ENCODE measurements at regions not wholly inside any gene's neighbourhood (a gene's known extent, or its start where the extent isn't known, plus 50 kb on each side); places are given as distances from the start of the nearest gene placed in this dataset.
"Not testable (repeated sequence)": the region's sequence is repeated elsewhere in the genome, so short reads cannot be mapped to it uniquely, and the experiment has no call there.

- no peak for DNase-seq
These were observed 67.9 kb downstream of the TBX3 start for GRCh38 chr12:114616081-114616480.

GRCh38 chr12:114614040-114614439 lies 69.9 kb downstream of the TBX3 start:
- DNase-seq, result no peak

- DNase-seq, result no peak
These were observed 71.9 kb downstream of the TBX3 start for GRCh38 chr12:114612062-114612461.

- DNase-seq, result no peak
These were observed 72.6 kb downstream of the TBX3 start for GRCh38 chr12:114611145-114612018.

GRCh38 chr12:114608509-114608908 lies 75.5 kb downstream of the TBX3 start:
- no peak for DNase-seq

- no peak for DNase-seq
These were observed 78.1 kb downstream of the TBX3 start for GRCh38 chr12:114605918-114606317.

GRCh38 chr12:114604606-114605005 lies 79.4 kb downstream of the TBX3 start:
- no peak for DNase-seq

- not testable (repeated sequence) for DNase-seq
These were observed 83.4 kb downstream of the TBX3 start for GRCh38 chr12:114600584-114600983.

GRCh38 chr12:114598111-114598510 lies 85.9 kb downstream of the TBX3 start:
- no peak for DNase-seq

GRCh38 chr12:114592946-114593345 lies 91.0 kb downstream of the TBX3 start:
- no peak for DNase-seq

- DNase-seq, result no peak
These were observed 95.9 kb downstream of the TBX3 start for GRCh38 chr12:114588061-114588460.

GRCh38 chr12:114580306-114580705 lies 103.7 kb downstream of the TBX3 start:
- DNase-seq, result no peak

GRCh38 chr12:114579389-114579788 lies 104.6 kb downstream of the TBX3 start:
- no peak for DNase-seq

- DNase-seq, result no peak
These were observed 121.3 kb downstream of the TBX3 start for GRCh38 chr12:114562654-114563053.

- DNase-seq, result no peak
These were observed 128.5 kb downstream of the TBX3 start for GRCh38 chr12:114555451-114555850.

GRCh38 chr12:114547636-114548035 lies 136.3 kb downstream of the TBX3 start:
- no peak for DNase-seq

GRCh38 chr12:114530417-114530816 lies 124.5 kb upstream of the TBX5 start:
- DNase-seq, result no peak

- no peak for DNase-seq
These were observed 124.0 kb upstream of the TBX5 start for GRCh38 chr12:114529966-114530365.

- no peak for DNase-seq
These were observed 122.8 kb upstream of the TBX5 start for GRCh38 chr12:114528766-114529165.

GRCh38 chr12:114521160-114521559 lies 115.2 kb upstream of the TBX5 start:
- DNase-seq, result not testable (repeated sequence)

- DNase-seq, result no peak
These were observed 106.4 kb upstream of the TBX5 start for GRCh38 chr12:114512351-114512750.

- DNase-seq, result peak in 4 of 5 donors; percentile 16 to 50 (median 30)
These were observed 102.7 kb upstream of the TBX5 start for GRCh38 chr12:114508529-114509129.

GRCh38 chr12:114506651-114507050 lies 100.7 kb upstream of the TBX5 start:
- DNase-seq, result no peak

- no peak for DNase-seq
These were observed 98.4 kb upstream of the TBX5 start for GRCh38 chr12:114504311-114504710.

Measured in T-helper 1 cell (primary cell).